ENCODE measurements at regions not wholly inside any gene's neighbourhood (a gene's known extent, or its start where the extent isn't known, plus 50 kb on each side); places are given as distances from the start of the nearest gene placed in this dataset.

- TF ChIP-seq, protein P1, sequence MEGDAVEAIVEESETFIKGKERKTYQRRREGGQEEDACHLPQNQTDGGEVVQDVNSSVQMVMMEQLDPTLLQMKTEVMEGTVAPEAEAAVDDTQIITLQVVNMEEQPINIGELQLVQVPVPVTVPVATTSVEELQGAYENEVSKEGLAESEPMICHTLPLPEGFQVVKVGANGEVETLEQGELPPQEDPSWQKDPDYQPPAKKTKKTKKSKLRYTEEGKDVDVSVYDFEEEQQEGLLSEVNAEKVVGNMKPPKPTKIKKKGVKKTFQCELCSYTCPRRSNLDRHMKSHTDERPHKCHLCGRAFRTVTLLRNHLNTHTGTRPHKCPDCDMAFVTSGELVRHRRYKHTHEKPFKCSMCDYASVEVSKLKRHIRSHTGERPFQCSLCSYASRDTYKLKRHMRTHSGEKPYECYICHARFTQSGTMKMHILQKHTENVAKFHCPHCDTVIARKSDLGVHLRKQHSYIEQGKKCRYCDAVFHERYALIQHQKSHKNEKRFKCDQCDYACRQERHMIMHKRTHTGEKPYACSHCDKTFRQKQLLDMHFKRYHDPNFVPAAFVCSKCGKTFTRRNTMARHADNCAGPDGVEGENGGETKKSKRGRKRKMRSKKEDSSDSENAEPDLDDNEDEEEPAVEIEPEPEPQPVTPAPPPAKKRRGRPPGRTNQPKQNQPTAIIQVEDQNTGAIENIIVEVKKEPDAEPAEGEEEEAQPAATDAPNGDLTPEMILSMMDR (conservative IDR thresholded peaks at IDR 0.05 in 1 of 2, IDR thresholded peaks at IDR 0.05 in 1 of 2; ENCODE audit: low read depth in 1 of 2, low read length in 2 of 2) = no peak
- TF ChIP-seq EZH2 (IDR thresholded peaks at IDR 0.05; ENCODE audit: low read length, missing control alignments) = no peak
Observed at GRCh38 chr2:82825410-82826090, 1633.5 kb downstream of the SUCLG1 start.

All from fibroblast of lung (primary cell).